DND-41 (cell line): ENCODE measurements at regions not wholly inside any gene's neighbourhood (a gene's known extent, or its start where the extent isn't known, plus 50 kb on each side); places are given as distances from the start of the nearest gene placed in this dataset.

Source experiments
- CTCF ChIP-seq: IDR thresholded peaks from 2 replicates; pipeline ENCODE4 v1.5.1; 2012; ENCODE audit warnings: borderline replicate concordance, low read length, moderate library complexity, mild to moderate bottlenecking; ENCODE audit not compliant: poor library complexity, severe bottlenecking; ENCODE audit errors: extremely low read depth
- EZH2 ChIP-seq: IDR thresholded peaks from 3 replicates; pipeline ENCODE4 v1.6.1; 2012; ENCODE audit warnings: borderline replicate concordance, low read depth, mild to moderate bottlenecking, moderate library complexity, low read length, inconsistent platforms; ENCODE audit not compliant: severe bottlenecking

GRCh38 chr12:46652692-46653091 lies 173.1 kb downstream of the SLC38A4 start:
- TF ChIP-seq CTCF = no peak
- TF ChIP-seq EZH2 = no peak
